ENCODE measurements at regions not wholly inside any gene's neighbourhood (a gene's known extent, or its start where the extent isn't known, plus 50 kb on each side); places are given as distances from the start of the nearest gene placed in this dataset.

DNA sequence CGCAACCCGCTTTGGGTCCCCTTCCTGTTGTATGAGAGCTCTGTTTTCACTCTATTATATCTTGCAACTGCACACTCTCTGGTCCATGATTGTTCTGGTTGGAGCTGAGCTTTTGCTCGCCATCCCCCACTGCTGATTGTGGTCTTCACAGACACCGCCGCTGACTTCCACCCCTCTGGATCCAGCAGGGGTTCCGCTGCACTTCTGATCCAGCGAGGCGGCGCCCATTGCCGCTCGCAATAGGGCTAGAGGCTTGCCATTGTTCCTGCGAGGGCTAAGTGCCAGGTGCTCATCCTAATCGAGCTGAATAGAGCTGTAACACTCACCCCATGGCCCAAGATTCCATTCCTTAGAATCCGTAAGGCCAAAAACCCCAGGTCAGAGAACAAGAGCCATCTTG lies 1905.8 kb upstream of the RAG2 start:
- Histone ChIP-seq H3K27me3 (ENCODE audit: insufficient read depth in 3 of 3, low read length in 2 of 3) (no peaks in the 10 kb centered on the region), H3K27ac (no peak overlapping the region), H3K36me3 (ENCODE audit: insufficient read depth in 1 of 2, low read depth in 1 of 2) (no peaks in the 10 kb centered on the region), H3K4me3 (no peak overlapping the region), H3K4me1 (no peaks in the 10 kb centered on the region), H3K9me3 (no peaks in the 10 kb centered on the region)
- TF ChIP-seq, protein P1, sequence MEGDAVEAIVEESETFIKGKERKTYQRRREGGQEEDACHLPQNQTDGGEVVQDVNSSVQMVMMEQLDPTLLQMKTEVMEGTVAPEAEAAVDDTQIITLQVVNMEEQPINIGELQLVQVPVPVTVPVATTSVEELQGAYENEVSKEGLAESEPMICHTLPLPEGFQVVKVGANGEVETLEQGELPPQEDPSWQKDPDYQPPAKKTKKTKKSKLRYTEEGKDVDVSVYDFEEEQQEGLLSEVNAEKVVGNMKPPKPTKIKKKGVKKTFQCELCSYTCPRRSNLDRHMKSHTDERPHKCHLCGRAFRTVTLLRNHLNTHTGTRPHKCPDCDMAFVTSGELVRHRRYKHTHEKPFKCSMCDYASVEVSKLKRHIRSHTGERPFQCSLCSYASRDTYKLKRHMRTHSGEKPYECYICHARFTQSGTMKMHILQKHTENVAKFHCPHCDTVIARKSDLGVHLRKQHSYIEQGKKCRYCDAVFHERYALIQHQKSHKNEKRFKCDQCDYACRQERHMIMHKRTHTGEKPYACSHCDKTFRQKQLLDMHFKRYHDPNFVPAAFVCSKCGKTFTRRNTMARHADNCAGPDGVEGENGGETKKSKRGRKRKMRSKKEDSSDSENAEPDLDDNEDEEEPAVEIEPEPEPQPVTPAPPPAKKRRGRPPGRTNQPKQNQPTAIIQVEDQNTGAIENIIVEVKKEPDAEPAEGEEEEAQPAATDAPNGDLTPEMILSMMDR (IDR thresholded peaks at IDR 0.05): no peak
- DNase-seq (no peak), ATAC-seq (no peak)
- intact Hi-C loops (cut with DNase I): no loop called here
- 94 to 96% (median 94%) methylated on average over 14 of the region's 14 CpGs for WGBS, 3 donors

DNA sequence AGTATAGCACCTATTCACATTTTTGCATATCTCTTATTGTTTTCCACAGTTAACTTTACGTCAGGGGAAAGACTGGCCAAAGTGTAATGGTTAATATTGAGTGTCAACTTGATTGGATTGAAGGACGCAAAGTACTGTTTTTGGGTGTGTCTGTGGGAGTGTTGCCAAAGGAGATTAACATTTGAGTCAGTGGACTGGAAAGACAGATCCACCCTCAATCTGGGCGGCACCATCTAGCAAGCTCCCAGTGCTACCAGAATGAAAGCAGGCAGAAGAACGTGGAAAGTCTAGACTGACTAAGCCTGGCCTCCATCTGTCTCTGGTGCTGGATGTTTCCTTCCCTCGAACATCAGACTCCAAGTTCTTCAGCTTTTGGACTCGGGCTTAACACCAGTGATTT lies 1900.7 kb upstream of the RAG2 start:
- no peak overlapping the region for H3K4me3 ChIP-seq
- TF ChIP-seq, protein P1 (IDR thresholded peaks at IDR 0.05): no peak
- 51 to 68% (median 54%) methylated on average over 6 of the region's 6 CpGs for WGBS, 3 donors
- H3K27me3 ChIP-seq (ENCODE audit: insufficient read depth in 3 of 3, low read length in 2 of 3): no peaks in the 10 kb centered on the region
- H3K27ac ChIP-seq: no peak overlapping the region
- no peaks in the 10 kb centered on the region for H3K4me1 ChIP-seq
- intact Hi-C loops (cut with DNase I): no loop called here
- ATAC-seq (no peak), DNase-seq (no peak)
- no peaks in the 10 kb centered on the region for H3K9me3 ChIP-seq
- no peaks in the 10 kb centered on the region for H3K36me3 ChIP-seq (ENCODE audit: insufficient read depth in 1 of 2, low read depth in 1 of 2)

GRCh38 chr11:38491986-38492385 lies 1894.0 kb upstream of the RAG2 start:
- no peaks in the 10 kb centered on the region for H3K9me3 ChIP-seq
- H3K4me1 ChIP-seq: no peaks in the 10 kb centered on the region
- H3K4me3 ChIP-seq: no peak overlapping the region
- H3K27ac ChIP-seq: no peak overlapping the region
- intact Hi-C loops (cut with DNase I): no loop called here
- DNase-seq: no peak
- no peaks in the 10 kb centered on the region for H3K27me3 ChIP-seq (ENCODE audit: insufficient read depth in 3 of 3, low read length in 2 of 3)
- no peaks in the 10 kb centered on the region for H3K36me3 ChIP-seq (ENCODE audit: insufficient read depth in 1 of 2, low read depth in 1 of 2)
- no peak for ATAC-seq
- TF ChIP-seq, protein P1 (IDR thresholded peaks at IDR 0.05): no peak
- 61 to 83% (median 82%) methylated on average over 2 of the region's 2 CpGs for WGBS, 3 donors

DNA sequence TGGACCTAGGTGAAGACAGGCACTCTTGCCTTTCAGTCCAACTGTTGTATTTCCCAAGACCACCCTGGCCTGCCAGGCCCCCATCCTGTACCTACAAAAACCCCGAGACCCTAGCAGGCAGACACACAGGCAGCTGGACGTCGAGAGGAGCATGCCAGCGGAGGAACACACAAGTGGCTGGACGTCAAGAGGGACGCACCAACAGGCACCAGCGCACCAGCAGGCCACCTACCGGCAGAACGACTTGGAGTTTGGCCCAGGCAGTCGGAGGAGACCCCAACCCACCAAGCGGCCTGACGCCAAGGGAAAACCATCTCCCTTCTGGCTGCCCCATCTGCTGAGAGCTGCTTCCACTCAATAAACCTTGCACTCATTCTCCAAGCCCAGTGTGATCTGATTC lies 1883.4 kb upstream of the RAG2 start:
- Histone ChIP-seq H3K4me1 (no peaks in the 10 kb centered on the region), H3K27ac (no peak overlapping the region), H3K27me3 (ENCODE audit: insufficient read depth in 3 of 3, low read length in 2 of 3) (no peaks in the 10 kb centered on the region), H3K36me3 (ENCODE audit: insufficient read depth in 1 of 2, low read depth in 1 of 2) (no peaks in the 10 kb centered on the region), H3K9me3 (no peaks in the 10 kb centered on the region), H3K4me3 (no peak overlapping the region)
- WGBS, 3 donors: 90 to 93% (median 91%) methylated on average over 12 of the region's 12 CpGs
- intact Hi-C loops (cut with DNase I): no loop called here
- TF ChIP-seq, protein P1 (IDR thresholded peaks at IDR 0.05): no peak
- ATAC-seq (no peak), DNase-seq (no peak)

DNA sequence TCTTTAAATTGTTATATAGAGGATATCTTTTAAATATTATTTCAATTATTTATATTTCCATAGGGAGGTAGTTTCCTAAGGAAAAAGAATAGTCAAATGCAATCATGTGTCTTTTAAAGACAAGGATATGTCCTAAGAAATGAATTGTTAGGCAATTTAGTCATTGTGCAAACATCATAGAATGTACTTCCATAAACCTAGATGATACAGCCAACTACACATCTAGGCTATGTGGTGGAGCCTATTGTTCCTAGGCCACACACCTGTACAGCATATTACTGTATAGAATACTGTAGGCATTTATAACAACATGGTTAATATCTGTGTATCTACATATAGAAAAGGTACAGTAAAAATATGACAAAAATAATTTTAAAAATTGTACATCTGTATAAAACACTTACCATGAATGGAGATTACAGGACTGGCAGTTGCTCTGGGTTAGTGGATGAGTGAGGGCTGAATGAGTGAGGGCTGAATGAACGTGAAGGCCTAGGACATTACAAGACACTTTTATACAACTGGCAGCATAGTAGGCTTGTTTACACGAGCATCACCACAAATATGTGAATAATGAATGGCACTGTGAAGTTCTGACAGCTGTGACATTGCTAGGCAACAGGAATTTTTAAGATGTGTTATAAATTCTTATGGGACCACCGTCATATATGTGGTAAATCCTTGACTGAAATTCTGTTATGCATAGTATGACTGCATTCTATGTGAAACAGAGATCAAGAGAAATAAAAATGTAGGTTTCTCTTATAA lies 1879.0 kb upstream of the RAG2 start:
- no peaks in the 10 kb centered on the region for H3K4me1 ChIP-seq
- H3K36me3 ChIP-seq (ENCODE audit: insufficient read depth in 1 of 2, low read depth in 1 of 2): no peaks in the 10 kb centered on the region
- H3K4me3 ChIP-seq: no peak overlapping the region
- H3K27ac ChIP-seq: no peak overlapping the region
- H3K27me3 ChIP-seq (ENCODE audit: insufficient read depth in 3 of 3, low read length in 2 of 3): no peaks in the 10 kb centered on the region
- WGBS, 3 donors: 27 to 40% (median 28%) methylated on average over 3 of the region's 3 CpGs
- no peak for ATAC-seq
- intact Hi-C loops (cut with DNase I): no loop called here
- no peak for DNase-seq
- TF ChIP-seq, protein P1 (IDR thresholded peaks at IDR 0.05): no peak
- H3K9me3 ChIP-seq: no peaks in the 10 kb centered on the region

Data from psoas muscle (tissue), 7 donors.